HCT116 (cell line): ENCODE measurements at regions not wholly inside any gene's neighbourhood (a gene's known extent, or its start where the extent isn't known, plus 50 kb on each side); places are given as distances from the start of the nearest gene placed in this dataset.

Source experiments
- ATAC-seq: fragments of 200-7000 bp; cut with Tn5 transposase; 2 replicates; pipeline ENCODE4 v1.9.1; 2020; ENCODE audit warnings: mild to moderate bottlenecking, moderate library complexity
- BruUV-seq: library from RNA; stranded (reverse); fragments of 400-500 nt; replicated peaks from 2 replicates; lab custom pipeline; 2021; lab: Mats Ljungman, UMichigan
- CTCF ChIA-PET: fragments of 300-600 bp; sonication (Branson Sonifier 250); formaldehyde crosslinking; loops from one replicate; lab custom pipeline; 2021; ENCODE audit warnings: antibody characterized with exemption; lab: Charles Lee
- POLR2A ChIA-PET: fragments of 300-600, 350-600 bp; sonication (Branson Sonifier 250); formaldehyde crosslinking; loops from one replicate; lab custom pipeline; 2021; ENCODE audit warnings: antibody characterized with exemption; lab: Charles Lee
- RAD21 ChIA-PET, 2 experiments: fragments of 300-600 bp; sonication (Branson Sonifier 250); formaldehyde crosslinking; loops; one replicate each; lab custom pipeline; 2023; ENCODE audit warnings: low total read pairs in 2 of 2; ENCODE audit not compliant: uncharacterized antibody in 2 of 2, unreplicated experiment in 2 of 2, low non-redundant PET in 1 of 2; lab: Charles Lee
- DNase-seq: peaks from one replicate; pipeline ENCODE4 v3.0.0-alpha.2; 2010; ENCODE audit warnings: low read depth, low spot score
- H2AFZ ChIP-seq: fragments of 200-600 bp; shearing (Covaris generic), sonication (generic); 2 replicates; pipeline ENCODE4 v1.6.1; 2017; ENCODE audit warnings: low read depth, mixed run types, mixed read lengths, antibody characterized with exemption, low read length; ENCODE audit not compliant: poor library complexity, severe bottlenecking
- H3K27ac ChIP-seq: 2 replicates; pipeline ENCODE4 v1.5.1; 2012; ENCODE audit warnings: low read depth, low read length
- H3K27me3 ChIP-seq: fragments of 200-600 bp; sonication (generic); 2 replicates; pipeline ENCODE4 v1.6.1; 2016; ENCODE audit warnings: mixed run types, low read length, mixed read lengths; ENCODE audit not compliant: insufficient read depth
- H3K36me3 ChIP-seq, 2 experiments: fragments of 200-500 bp in 1 of 2; fragments of 200-600 bp in 1 of 2; sonication (Bioruptor generic) in 1 of 2; sonication (generic) in 1 of 2; 2 replicates each; pipeline versions ENCODE4 v1.5.1 to v1.6.1; 2014 to 2016; ENCODE audit warnings: low read length in 2 of 2, inconsistent platforms in 1 of 2, mixed read lengths in 1 of 2, mixed run types in 1 of 2; ENCODE audit not compliant: insufficient read depth in 2 of 2, control insufficient read depth in 1 of 2
- H3K4me1 ChIP-seq, 2 experiments: fragments of 200-600 bp in 1 of 2; sonication (generic) in 1 of 2; 2 replicates each; pipeline versions ENCODE4 v1.5.1 to v1.6.1; 2012 to 2017; ENCODE audit warnings: low read length in 2 of 2, inconsistent platforms in 1 of 2, mild to moderate bottlenecking in 1 of 2, mixed read lengths in 1 of 2, mixed run types in 1 of 2, moderate library complexity in 1 of 2; ENCODE audit not compliant: insufficient read depth in 2 of 2, control insufficient read depth in 1 of 2
- H3K4me2 ChIP-seq: fragments of 200-600 bp; sonication (generic); 2 replicates; pipeline ENCODE4 v1.6.1; 2017; ENCODE audit warnings: mixed run types, low read length, mixed read lengths
- H3K4me3 ChIP-seq, 2 experiments: fragments of 200-600 bp in 1 of 2; sonication (generic) in 1 of 2; replicated peaks in 1 of 2; 2 replicates each; pipeline ENCODE4 v1.5.1; 2011 to 2016; ENCODE audit warnings: low read length in 2 of 2, control low read depth in 1 of 2, low read depth in 1 of 2, mild to moderate bottlenecking in 1 of 2, mixed read lengths in 1 of 2, mixed run types in 1 of 2
- H3K79me2 ChIP-seq: fragments of 200-600 bp; sonication (generic); 2 replicates; pipeline ENCODE4 v1.6.1; 2017; ENCODE audit warnings: mild to moderate bottlenecking, mixed run types, low read length, moderate library complexity, mixed read lengths; ENCODE audit not compliant: insufficient read depth
- H3K9ac ChIP-seq: fragments of 200-600 bp; sonication (generic); 2 replicates; pipeline ENCODE4 v1.6.1; 2016; ENCODE audit warnings: low read length, mixed read lengths
- H3K9me2 ChIP-seq: fragments of 200-600 bp; sonication (generic), shearing (Covaris generic); 2 replicates; pipeline ENCODE4 v1.6.1; 2017; ENCODE audit warnings: mixed run types, mild to moderate bottlenecking, moderate library complexity; ENCODE audit not compliant: insufficient read depth
- H3K9me3 ChIP-seq, 2 experiments: fragments of 200-500 bp in 1 of 2; fragments of 200-600 bp in 1 of 2; sonication (Bioruptor generic) in 1 of 2; sonication (generic) in 1 of 2; 2 replicates each; pipeline ENCODE4 v1.6.1; 2014 to 2017; ENCODE audit warnings: low read length in 2 of 2, mixed read lengths in 2 of 2, inconsistent platforms in 1 of 2, low read depth in 1 of 2, mild to moderate bottlenecking in 1 of 2, mixed run types in 1 of 2, moderate library complexity in 1 of 2; ENCODE audit not compliant: control insufficient read depth in 1 of 2, insufficient read depth in 1 of 2
- H4K20me1 ChIP-seq: fragments of 200-600 bp; sonication (generic), shearing (Covaris generic); 2 replicates; pipeline ENCODE4 v1.6.1; 2017; ENCODE audit warnings: mixed run types, mild to moderate bottlenecking, moderate library complexity; ENCODE audit not compliant: insufficient read depth
- CEBPB ChIP-seq: IDR thresholded peaks from 2 replicates; pipeline ENCODE4 v1.6.1; 2012; ENCODE audit warnings: low read depth
- EZH2phosphoT487 ChIP-seq: fragments of 200-600 bp; IDR thresholded peaks from 2 replicates; pipeline ENCODE4 v1.6.1; 2018; ENCODE audit warnings: antibody characterized with exemption, borderline replicate concordance
- POLR2A ChIP-seq: IDR thresholded peaks from 2 replicates; pipeline ENCODE4 v1.7.0; 2011; ENCODE audit warnings: borderline replicate concordance; ENCODE audit not compliant: insufficient read depth, insufficient read length; ENCODE audit errors: extremely low read depth
- TCF7L2 ChIP-seq: IDR thresholded peaks from 2 replicates; pipeline ENCODE4 v1.7.0; 2011; ENCODE audit warnings: borderline replicate concordance, inconsistent platforms; ENCODE audit not compliant: insufficient read depth, insufficient read length; ENCODE audit errors: extremely low read depth
- intact Hi-C: fragments of 100-400 bp; cut with micrococcal nuclease; formaldehyde crosslinking; loops from 2 replicates; pipeline ENCODE4 v1.10.0; 2022
- TF ChIP-seq, protein P1 (sequence below): IDR thresholded peaks from 2 replicates; pipeline ENCODE4 v1.6.1; 2012

DNA sequence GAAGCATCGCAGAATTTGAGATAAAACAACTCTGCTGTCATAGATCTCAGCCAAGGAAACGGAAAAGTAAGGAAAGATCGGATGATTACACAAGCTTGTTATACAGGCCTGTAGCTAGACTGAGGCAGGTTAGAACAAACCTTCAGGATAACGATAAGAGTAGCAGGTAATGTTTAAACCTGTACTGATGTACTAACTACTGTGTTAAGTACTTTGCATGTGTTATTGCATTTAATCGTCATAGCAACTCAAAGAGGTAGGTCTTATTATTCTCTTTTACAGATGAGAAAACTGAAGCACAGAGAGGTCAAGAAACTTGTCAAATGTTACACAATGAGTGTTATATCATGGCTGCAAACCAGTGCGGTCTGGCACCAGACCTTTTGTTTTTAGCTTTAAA is 352.5 kb downstream of the GPAM start:
- ChIA-PET POLR2A (no interaction called here), RAD21 (no interaction called here), CTCF (no interaction called here)
- Histone ChIP-seq H3K36me3 (no peaks in the 10 kb centered on the region), H3K27ac (no peak overlapping the region), H3K9me2 (no peaks in the 10 kb centered on the region), H3K4me2 (no peak overlapping the region), H3K79me2 (no peaks in the 10 kb centered on the region), H2AFZ (no peak overlapping the region), H3K4me1 (no peaks in the 10 kb centered on the region), H3K9ac (no peak overlapping the region), H3K27me3 (peaks cover 72% of the 10 kb centered on the region), H3K9me3 (no peaks in the 10 kb centered on the region), H3K4me3 (no peak overlapping the region), H4K20me1 (no peaks in the 10 kb centered on the region)
- TF ChIP-seq, protein P1, sequence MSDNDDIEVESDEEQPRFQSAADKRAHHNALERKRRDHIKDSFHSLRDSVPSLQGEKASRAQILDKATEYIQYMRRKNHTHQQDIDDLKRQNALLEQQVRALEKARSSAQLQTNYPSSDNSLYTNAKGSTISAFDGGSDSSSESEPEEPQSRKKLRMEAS = no peak
- TF ChIP-seq EZH2phosphoT487 (no peak), POLR2A (no peak), TCF7L2 (no peak)
- BruUV-seq = no TSS peak
- intact Hi-C loops = no loop called here
- DNase-seq (no peak), ATAC-seq (no peak)

DNA sequence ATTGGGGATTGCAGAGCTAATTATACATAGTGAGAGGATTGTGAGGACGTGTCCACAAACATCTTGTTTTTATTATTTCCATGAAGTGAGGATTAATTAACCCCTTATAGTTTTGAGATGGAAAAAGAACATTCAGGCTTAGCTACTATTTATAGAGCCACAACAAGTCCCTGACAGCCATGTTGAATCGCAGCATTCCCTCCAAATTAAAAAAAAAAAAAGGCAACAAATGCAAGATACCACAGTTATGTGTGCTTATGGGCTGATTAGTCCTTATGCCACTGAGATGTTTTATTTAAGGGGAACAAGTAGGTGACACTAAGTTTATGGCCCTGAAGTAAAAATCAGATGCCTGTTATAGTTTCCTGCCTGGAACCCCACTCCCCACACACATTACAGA is 350.3 kb downstream of the GPAM start:
- no peak overlapping the region for H3K4me2 ChIP-seq
- DNase-seq (no peak), ATAC-seq (no peak)
- ChIA-PET RAD21 (no interaction called here), CTCF (interaction anchor here (0.6 to 1.2 kb wide), 2 partner anchors 90 to 304 kb away, joined by 3 to 4 read pairs; no protein-coding TSS in a partner anchor), POLR2A (interaction anchor here (0.6 kb wide), 1 partner anchor 78 kb away, joined by 3 read pairs; no protein-coding TSS in a partner anchor)
- BruUV-seq = no TSS peak
- H3K79me2 ChIP-seq = no peaks in the 10 kb centered on the region
- intact Hi-C loops = no loop called here
- TF ChIP-seq CEBPB = no peak
- no peaks in the 10 kb centered on the region for H3K36me3 ChIP-seq
- no peak overlapping the region for H3K27ac ChIP-seq
- no peaks in the 10 kb centered on the region for H3K9me3 ChIP-seq
- H3K4me3 ChIP-seq = no peak overlapping the region
- no peaks in the 10 kb centered on the region for H4K20me1 ChIP-seq
- H3K4me1 ChIP-seq = no peaks in the 10 kb centered on the region
- H2AFZ ChIP-seq = no peak overlapping the region
- no peaks in the 10 kb centered on the region for H3K9me2 ChIP-seq
- H3K27me3 ChIP-seq = peaks cover 62% of the 10 kb centered on the region
- H3K9ac ChIP-seq = no peak overlapping the region
